Renal cortex interstitium (tissue), 11 donors: ENCODE measurements at regions not wholly inside any gene's neighbourhood (a gene's known extent, or its start where the extent isn't known, plus 50 kb on each side); places are given as distances from the start of the nearest gene placed in this dataset.
A peak's percentile ranks its signal among the peaks of the same experiment; 100 is the strongest.
"Not testable (repeated sequence)": the region's sequence is repeated elsewhere in the genome, so short reads cannot be mapped to it uniquely, and the experiment has no call there.

Experiments
- DNase-seq, 11 donors: peaks; one replicate each; pipeline ENCODE4 v3.0.0-alpha.2; 2013; ENCODE audit warnings: low read depth in 9 of 11, low spot score in 4 of 11; ENCODE audit errors: extremely low read depth in 1 of 11

- no peak for DNase-seq
These were observed 154.0 kb downstream of the REEP3 start for GRCh38 chr10:63675171-63675570.

- DNase-seq = no peak
These were observed 155.8 kb downstream of the REEP3 start for GRCh38 chr10:63677001-63677400.

- DNase-seq = not testable (repeated sequence)
These were observed 159.3 kb downstream of the REEP3 start for GRCh38 chr10:63680545-63680944.

- peak in 1 of 11 donors; percentile 36 for DNase-seq
These were observed 160.9 kb downstream of the REEP3 start for GRCh38 chr10:63681993-63682697.

GRCh38 chr10:63682698-63683052 is 161.5 kb downstream of the REEP3 start:
- DNase-seq = not testable (repeated sequence)

GRCh38 chr10:63683223-63683622 is 162.0 kb downstream of the REEP3 start:
- no peak for DNase-seq

GRCh38 chr10:63683686-63684085 is 162.5 kb downstream of the REEP3 start:
- DNase-seq = no peak

- no peak for DNase-seq
These were observed 163.2 kb downstream of the REEP3 start for GRCh38 chr10:63684257-63684936.

GRCh38 chr10:63689768-63690167 is 168.6 kb downstream of the REEP3 start:
- no peak for DNase-seq

- no peak for DNase-seq
These were observed 171.2 kb downstream of the REEP3 start for GRCh38 chr10:63692220-63692896.

- DNase-seq = not testable (repeated sequence)
These were observed 171.8 kb downstream of the REEP3 start for GRCh38 chr10:63693021-63693420.

- no peak for DNase-seq
These were observed 175.0 kb downstream of the REEP3 start for GRCh38 chr10:63696205-63696604.

GRCh38 chr10:63697956-63698786 is 177.0 kb downstream of the REEP3 start:
- DNase-seq = no peak

- no peak for DNase-seq
These were observed 177.6 kb downstream of the REEP3 start for GRCh38 chr10:63698787-63699150.

GRCh38 chr10:63699785-63700613 is 178.8 kb downstream of the REEP3 start:
- no peak for DNase-seq

GRCh38 chr10:63700631-63701156 is 179.5 kb downstream of the REEP3 start:
- no peak for DNase-seq

- DNase-seq = no peak
These were observed 180.9 kb downstream of the REEP3 start for GRCh38 chr10:63702092-63702491.

- no peak for DNase-seq
These were observed 182.0 kb downstream of the REEP3 start for GRCh38 chr10:63703113-63703670.
